HuH-7.5 (cell line): ENCODE measurements at regions not wholly inside any gene's neighbourhood (a gene's known extent, or its start where the extent isn't known, plus 50 kb on each side); places are given as distances from the start of the nearest gene placed in this dataset.

ENCODE experiments used
- DNase-seq: peaks from one replicate; pipeline ENCODE4 v3.0.0; 2011; ENCODE audit warnings: low spot score

DNA sequence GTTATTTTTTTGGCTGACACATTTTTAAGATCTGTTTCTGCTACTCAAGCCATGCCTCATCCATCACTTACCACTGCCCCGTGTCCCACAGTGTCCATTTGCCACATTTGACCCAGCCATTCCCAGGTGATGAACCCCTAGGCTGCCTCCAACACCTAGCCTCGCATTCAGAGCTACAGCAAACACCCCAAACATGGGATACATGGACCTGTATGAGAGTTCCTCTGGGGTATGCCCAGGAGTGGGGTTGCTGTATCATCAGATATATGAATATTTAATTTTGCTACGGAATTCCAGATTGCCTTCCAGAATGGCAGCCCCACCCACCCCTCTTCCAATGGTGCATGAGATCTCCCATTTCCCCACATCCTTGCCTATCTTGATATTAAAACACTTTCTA is 190.1 kb upstream of the RNF32 start:
- no peak for DNase-seq

GRCh38 chr7:156448918-156449317 is 191.7 kb upstream of the RNF32 start:
- DNase-seq, result no peak

DNA sequence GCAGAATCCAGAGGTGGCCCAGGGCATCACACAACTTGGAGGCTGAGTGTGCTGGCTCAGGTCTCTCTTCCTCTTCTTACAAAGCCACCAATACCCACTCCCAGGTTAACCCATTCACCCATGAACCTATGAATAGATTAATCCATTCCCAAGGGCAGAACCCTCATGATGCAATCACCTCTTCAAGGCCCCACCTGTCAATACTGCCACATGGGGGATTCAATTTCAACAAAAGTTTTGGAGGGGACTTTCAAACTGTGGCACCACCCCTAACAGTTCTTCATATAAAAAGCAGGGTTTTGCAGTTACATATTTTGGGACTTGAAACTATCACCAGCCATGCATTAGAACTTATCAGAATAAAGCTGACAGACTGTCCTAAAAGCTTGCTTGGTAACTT is 193.6 kb upstream of the RNF32 start:
- DNase-seq, result no peak

DNA sequence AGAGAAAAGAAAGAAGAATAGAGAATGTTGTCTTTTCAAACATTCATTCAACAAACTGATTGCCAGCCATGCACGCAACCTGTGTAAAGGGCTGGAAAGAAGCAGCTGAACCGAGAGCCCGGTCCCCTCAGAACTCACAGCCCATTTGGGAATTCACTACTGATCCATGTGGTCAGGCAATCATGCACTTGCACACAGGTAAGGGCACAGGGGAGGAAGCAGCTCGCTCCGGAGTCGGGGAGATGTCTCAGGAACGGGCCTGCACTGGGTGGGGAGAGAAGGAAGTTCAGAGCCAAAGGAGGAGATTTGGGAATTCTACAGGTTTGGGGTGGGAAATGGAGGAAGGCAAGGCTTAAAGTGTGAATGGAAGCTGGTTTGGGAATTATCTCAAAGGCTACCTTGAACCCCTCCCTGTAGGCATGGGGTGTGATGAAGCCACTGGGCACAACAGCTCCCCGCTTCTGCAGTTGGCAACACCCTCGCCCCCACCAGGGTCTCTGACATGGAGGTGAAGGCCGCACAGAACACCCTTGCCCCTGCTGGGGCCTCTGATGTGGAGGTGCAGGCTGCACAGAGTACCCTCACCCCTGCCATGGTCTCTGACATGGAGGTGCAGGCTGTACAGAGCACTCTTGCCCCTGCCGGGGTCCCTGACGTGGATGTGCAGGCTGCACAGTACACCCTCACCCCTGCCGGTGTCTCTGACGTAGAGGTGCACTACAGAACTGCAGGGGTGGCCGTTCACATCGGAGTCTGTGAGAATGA is 194.4 kb upstream of the RNF32 start:
- no peak for DNase-seq

GRCh38 chr7:156442516-156442915 is 198.1 kb upstream of the RNF32 start:
- DNase-seq, result no peak

DNA sequence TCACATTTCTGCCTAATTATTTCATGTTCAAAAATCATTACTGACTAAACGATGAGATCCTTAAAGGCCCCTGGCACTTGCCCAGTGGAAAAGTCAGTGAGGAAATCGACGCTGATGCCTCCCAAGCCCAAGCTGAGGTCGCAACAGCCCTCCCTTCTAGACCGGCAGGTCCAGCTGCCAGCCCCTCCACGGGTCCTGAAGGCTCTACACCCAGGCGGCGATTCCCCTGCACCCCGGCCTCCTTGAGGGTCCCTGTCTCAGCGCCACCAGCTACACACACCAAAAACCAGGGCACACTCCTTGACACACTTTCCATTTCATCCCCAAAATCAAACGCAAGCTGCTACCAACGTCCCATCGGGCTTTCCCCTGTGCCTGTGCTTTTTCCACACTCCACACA is 200.1 kb upstream of the RNF32 start:
- DNase-seq, result no peak

GRCh38 chr7:156438011-156438410 is 202.6 kb upstream of the RNF32 start:
- DNase-seq, result no peak

GRCh38 chr7:156437021-156437614 is 203.5 kb upstream of the RNF32 start:
- no peak for DNase-seq

DNA sequence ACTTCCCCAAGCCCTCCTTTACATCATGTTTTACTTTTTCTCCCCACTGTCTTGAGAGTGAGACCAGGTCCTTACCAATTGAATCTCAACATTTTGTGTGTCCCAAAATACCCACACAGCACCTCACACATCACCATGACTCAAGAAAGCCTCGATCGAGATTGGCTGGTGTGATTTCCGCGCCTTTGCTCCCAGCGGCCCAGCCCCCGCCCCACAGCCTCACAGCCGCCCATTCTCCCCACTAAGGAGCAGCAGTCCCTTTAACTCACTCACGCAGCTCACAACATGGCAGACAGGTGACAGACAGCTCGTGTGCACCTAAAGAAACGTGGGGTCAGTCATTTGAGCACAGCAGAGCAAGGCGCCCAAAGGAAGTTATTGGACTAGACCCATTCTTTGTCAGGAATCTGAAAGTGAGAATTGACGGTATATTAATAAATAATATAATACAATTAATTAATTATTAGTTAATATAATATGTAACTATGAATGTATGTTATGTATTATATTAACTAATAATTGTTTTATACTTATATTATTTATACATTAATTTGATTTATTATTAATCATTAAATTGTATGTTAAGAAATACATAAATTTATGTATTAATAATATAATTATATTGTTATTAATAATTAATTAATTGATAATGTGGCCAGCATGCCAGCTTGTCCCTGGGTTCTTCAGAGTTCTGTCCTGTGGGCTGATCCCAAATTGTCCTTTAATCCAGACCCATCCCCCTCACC is 204.9 kb upstream of the RNF32 start:
- DNase-seq, result no peak

- no peak for DNase-seq
These were observed 205.9 kb upstream of the RNF32 start for GRCh38 chr7:156434706-156435105.

DNA sequence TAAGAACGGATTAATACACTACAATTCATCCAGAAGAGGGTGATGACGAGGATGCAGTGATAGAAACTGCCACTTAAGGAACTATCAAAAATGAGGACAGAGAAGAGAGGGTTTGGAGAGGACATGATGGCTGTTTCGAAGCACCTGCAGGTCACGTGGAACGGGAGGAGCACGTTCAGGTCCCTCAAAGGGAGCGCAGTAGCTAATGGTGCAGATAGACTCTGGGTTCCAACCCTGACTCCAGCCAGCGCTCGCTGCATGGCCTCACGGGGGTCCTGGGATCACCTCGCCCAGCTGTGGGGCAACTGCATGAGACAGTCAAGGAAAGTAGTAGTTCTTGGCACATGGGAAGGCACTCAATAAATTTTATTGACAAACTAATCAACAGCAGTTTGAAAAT is 208.6 kb upstream of the RNF32 start:
- no peak for DNase-seq

DNA sequence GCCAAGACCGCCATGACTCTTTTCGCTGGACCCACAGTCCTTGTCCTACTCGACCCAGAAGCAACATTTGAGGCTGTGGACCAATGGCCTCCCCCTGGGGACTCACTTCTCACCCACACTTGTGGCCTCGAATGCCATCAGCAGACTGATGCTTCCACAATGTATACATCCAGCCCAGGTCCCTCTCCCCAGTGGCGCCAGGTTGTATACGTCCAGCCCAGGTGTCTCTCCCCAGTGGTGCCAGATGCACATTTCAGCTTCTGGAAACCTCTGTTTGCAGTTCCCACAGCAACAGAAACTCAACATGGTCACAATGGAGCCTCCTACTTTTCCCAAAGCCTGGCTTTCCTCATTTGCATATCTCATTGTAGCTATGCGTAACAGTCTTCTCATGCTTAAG is 210.5 kb upstream of the RNF32 start:
- DNase-seq, result no peak

DNA sequence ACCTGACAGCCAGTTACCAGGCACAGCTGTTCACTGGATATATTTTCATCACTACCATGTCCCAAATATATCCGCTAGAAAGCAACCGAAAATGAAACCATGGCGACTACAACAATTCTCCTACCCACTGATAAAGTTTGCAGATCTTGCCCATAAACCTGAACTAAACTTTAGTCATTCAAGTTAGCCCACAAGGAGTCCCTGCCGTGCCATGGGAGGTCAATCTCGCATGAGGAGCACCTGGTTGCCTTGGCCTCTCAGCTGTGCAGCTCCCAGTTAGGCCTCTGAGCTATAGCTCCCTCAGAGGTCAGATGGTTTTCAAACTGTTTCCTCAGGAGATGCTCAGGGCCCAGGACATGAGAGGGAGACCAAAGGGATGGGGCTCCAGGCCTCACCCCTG is 211.1 kb upstream of the RNF32 start:
- DNase-seq, result no peak

GRCh38 chr7:156423876-156424275 is 216.7 kb upstream of the RNF32 start:
- no peak for DNase-seq

GRCh38 chr7:156420496-156420895 is 220.1 kb upstream of the RNF32 start:
- DNase-seq, result no peak

DNA sequence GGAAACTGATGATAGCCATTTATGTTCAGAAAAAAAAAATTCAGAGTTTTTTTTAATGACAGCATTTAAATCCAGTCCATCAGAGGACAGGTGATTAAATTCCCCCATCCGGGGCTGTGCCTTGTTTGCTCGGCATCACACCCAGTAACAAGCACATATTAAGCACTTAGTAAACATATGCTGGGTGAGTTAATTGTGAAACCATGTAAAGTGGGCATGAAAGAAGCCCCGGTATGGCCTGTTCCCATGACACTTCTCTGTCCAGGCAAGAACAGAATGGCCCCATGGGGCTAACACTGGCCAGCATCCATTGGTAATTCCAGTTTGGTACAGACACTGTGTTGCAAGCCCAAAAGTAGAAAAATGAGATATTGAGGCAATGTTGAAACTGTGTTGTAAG is 220.8 kb upstream of the RNF32 start:
- DNase-seq, result no peak

GRCh38 chr7:156402255-156402654 is 238.3 kb upstream of the RNF32 start:
- DNase-seq, result no peak

- no peak for DNase-seq
These were observed 239.0 kb upstream of the RNF32 start for GRCh38 chr7:156401617-156402016.

DNA sequence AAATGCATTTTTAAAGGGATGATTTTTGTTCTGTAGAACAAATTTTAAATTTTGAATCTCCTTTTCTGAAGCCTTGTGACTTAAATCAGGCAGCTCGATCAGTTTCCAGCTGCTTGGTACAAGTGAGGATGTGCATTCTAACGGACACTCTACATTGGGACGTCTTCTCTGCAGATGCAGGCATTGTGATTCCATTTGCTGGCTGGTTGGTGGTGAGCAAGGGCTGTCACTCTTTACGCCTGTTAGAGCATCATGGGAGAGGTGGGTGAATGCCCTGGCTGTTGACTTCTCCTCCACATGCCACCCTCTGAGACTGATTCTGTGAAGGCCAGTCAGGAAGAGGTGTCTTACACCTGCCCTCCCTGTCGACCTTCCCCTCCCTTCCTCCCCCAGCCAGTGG is 240.5 kb upstream of the RNF32 start:
- no peak for DNase-seq

- DNase-seq, result no peak
These were observed 243.3 kb upstream of the RNF32 start for GRCh38 chr7:156397249-156397648.

DNA sequence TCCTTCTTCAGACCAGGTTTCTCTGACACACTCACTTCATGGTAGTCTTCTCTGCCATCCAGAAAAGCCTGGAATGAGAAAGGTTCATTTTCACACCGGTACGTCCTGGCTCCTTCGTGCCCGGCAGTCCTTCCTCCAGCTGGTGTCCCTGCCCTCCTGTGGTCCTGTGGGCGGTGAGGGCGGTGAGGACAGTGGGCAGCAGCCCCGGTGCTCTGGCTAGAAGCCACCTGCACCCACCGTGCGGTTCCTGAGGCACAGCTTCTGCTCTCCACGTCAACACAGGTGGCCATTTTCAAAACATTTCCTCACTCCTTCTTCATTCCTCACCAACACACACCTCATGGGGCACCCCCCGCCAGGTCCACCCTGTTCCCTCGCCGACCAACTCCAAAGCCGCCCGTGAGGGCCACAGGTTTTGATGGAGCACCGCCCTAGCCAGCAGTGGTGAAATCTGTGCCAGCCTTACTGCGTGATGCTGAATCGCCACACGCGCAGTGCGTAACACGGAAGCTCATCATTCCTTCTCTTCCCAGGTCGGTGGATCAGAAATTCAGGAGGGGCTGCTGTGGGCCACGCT is 251.4 kb upstream of the RNF32 start:
- DNase-seq, result no peak

DNA sequence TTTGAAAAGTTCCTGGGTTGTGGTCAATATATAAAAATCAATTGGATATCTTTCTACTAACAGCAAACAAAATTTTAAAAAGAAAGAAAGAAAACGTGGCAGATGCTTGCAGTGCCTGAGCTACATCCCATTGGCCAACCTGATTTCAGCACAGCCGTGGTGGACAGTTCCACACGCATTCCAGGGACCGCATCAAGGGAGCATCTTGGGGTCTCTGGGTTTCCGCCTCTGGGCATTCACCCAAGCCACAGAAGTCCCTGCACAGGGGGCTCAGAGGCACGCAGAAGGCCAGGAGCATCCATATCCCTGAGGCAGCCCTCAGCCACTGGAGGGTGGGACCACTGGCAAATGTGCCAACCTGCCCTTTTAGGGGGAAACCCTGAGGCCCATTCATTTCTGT is 254.5 kb upstream of the RNF32 start:
- no peak for DNase-seq

DNA sequence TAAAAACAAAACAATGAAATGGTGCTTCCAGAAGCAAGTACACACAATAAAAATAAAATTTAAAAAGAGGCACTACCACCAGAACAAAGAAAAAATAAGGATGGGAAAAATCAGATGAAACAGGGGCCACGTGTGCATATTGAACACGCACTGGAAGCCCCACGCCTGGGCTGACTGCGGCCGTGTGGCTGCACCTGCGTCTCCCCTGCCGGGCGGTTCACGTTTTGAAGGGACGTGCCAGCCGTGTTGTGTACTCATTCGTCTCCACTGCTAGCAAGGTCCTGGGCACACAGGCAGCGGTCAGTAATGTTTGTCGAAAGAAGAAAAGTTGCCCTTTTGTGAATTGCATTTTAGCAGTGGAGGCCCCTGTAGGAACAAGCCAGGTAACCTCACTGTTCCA is 255.9 kb upstream of the RNF32 start:
- DNase-seq, result no peak
